ENCODE measurements at regions not wholly inside any gene's neighbourhood (a gene's known extent, or its start where the extent isn't known, plus 50 kb on each side); places are given as distances from the start of the nearest gene placed in this dataset.
"Not testable (repeated sequence)": the region's sequence is repeated elsewhere in the genome, so short reads cannot be mapped to it uniquely, and the experiment has no call there.

GRCh38 chr7:66460921-66461361, 167.7 kb upstream of the KCTD7 start:
- ChIA-PET POLR2A (no interaction called here), CTCF (no interaction called here)
- no peak for DNase-seq (ENCODE audit: extremely low spot score)
- no peak for TF ChIP-seq CTCF (IDR thresholded peaks at IDR 0.05; ENCODE audit: control extremely low read depth, extremely low read depth, low read depth, missing control alignments)

GRCh38 chr7:66461397-66461796, 167.3 kb upstream of the KCTD7 start:
- CTCF ChIA-PET; POLR2A ChIA-PET; DNase-seq (ENCODE audit: extremely low spot score): not testable (repeated sequence)

GRCh38 chr7:66462831-66463230, 165.8 kb upstream of the KCTD7 start:
- CTCF ChIA-PET, POLR2A ChIA-PET: not testable (repeated sequence)

GRCh38 chr7:66464059-66464458, 164.6 kb upstream of the KCTD7 start:
- no peak for TF ChIP-seq CTCF (IDR thresholded peaks at IDR 0.05; ENCODE audit: control extremely low read depth, extremely low read depth, low read depth, missing control alignments)
- CTCF ChIA-PET = no interaction called here
- POLR2A ChIA-PET = no interaction called here
- DNase-seq (ENCODE audit: extremely low spot score) = no peak

More at GRCh38 chr7:66462831-66463230, 165.8 kb upstream of the KCTD7 start:
- DNase-seq (ENCODE audit: extremely low spot score) = not testable (repeated sequence)

GRCh38 chr7:66466081-66466600, 162.5 kb upstream of the KCTD7 start:
- DNase-seq (ENCODE audit: extremely low spot score) = no peak
- POLR2A ChIA-PET = no interaction called here
- TF ChIP-seq CTCF (IDR thresholded peaks at IDR 0.05; ENCODE audit: control extremely low read depth, extremely low read depth, low read depth, missing control alignments) = no peak
- CTCF ChIA-PET = no interaction called here

GRCh38 chr7:66467887-66468286, 160.8 kb upstream of the KCTD7 start:
- TF ChIP-seq CTCF (IDR thresholded peaks at IDR 0.05; ENCODE audit: control extremely low read depth, extremely low read depth, low read depth, missing control alignments) = no peak
- DNase-seq (ENCODE audit: extremely low spot score) = no peak
- POLR2A ChIA-PET = no interaction called here
- CTCF ChIA-PET = no interaction called here

- POLR2A ChIA-PET; CTCF ChIA-PET; DNase-seq (ENCODE audit: extremely low spot score): not testable (repeated sequence)
These were observed 155.6 kb upstream of the KCTD7 start for GRCh38 chr7:66473064-66473463.

- CTCF ChIA-PET = no interaction called here
- TF ChIP-seq CTCF (IDR thresholded peaks at IDR 0.05; ENCODE audit: control extremely low read depth, extremely low read depth, low read depth, missing control alignments) = no peak
- DNase-seq (ENCODE audit: extremely low spot score) = no peak
- POLR2A ChIA-PET = no interaction called here
These were observed 154.2 kb upstream of the KCTD7 start for GRCh38 chr7:66474441-66474840.

GRCh38 chr7:66476056-66476455, 152.6 kb upstream of the KCTD7 start:
- CTCF ChIA-PET = not testable (repeated sequence)

GRCh38 chr7:66477822-66478397, 150.8 kb upstream of the KCTD7 start:
- CTCF ChIA-PET; POLR2A ChIA-PET; DNase-seq (ENCODE audit: extremely low spot score): not testable (repeated sequence)

More at GRCh38 chr7:66476056-66476455, 152.6 kb upstream of the KCTD7 start:
- DNase-seq (ENCODE audit: extremely low spot score); POLR2A ChIA-PET: not testable (repeated sequence)

GRCh38 chr7:66481229-66481628, 147.5 kb upstream of the KCTD7 start:
- POLR2A ChIA-PET; DNase-seq (ENCODE audit: extremely low spot score); CTCF ChIA-PET: not testable (repeated sequence)

- DNase-seq (ENCODE audit: extremely low spot score); POLR2A ChIA-PET: not testable (repeated sequence)
- CTCF ChIA-PET = interaction anchor here (1.3 kb wide), 1 partner anchor 9 kb away, joined by 3 read pairs; no protein-coding TSS in a partner anchor
These were observed 139.6 kb upstream of the KCTD7 start for GRCh38 chr7:66489065-66489464.

GRCh38 chr7:66489741-66490140, 138.9 kb upstream of the KCTD7 start:
- CTCF ChIA-PET; DNase-seq (ENCODE audit: extremely low spot score): not testable (repeated sequence)
- POLR2A ChIA-PET = interaction anchor here (0.6 kb wide), 1 partner anchor 180 kb away, joined by 6 read pairs; no protein-coding TSS in a partner anchor
